Mucosa of descending colon (tissue), 3 donors: ENCODE measurements at regions not wholly inside any gene's neighbourhood (a gene's known extent, or its start where the extent isn't known, plus 50 kb on each side); places are given as distances from the start of the nearest gene placed in this dataset.

ENCODE experiments used
- ATAC-seq: fragments of 200-7000 bp; cut with Tn5 transposase; one replicate; pipeline ENCODE4 v1.9.1; 2020; ENCODE audit warnings: mild to moderate bottlenecking, moderate library complexity
- DNase-seq, 3 donors: peaks; one replicate each; pipeline ENCODE4 v3.0.0-alpha.2; 2020
- H3K36me3 ChIP-seq: fragments of 200-600 bp; one replicate; pipeline ENCODE4 v1.8.0; 2021; ENCODE audit warnings: low read depth, mild to moderate bottlenecking
- H3K4me1 ChIP-seq: fragments of 200-600 bp; one replicate; pipeline ENCODE4 v1.8.0; 2021; ENCODE audit warnings: low read depth, mild to moderate bottlenecking
- H3K4me3 ChIP-seq: fragments of 200-600 bp; one replicate; pipeline ENCODE4 v1.8.0; 2021; ENCODE audit warnings: mild to moderate bottlenecking
- H3K9me3 ChIP-seq: fragments of 200-600 bp; one replicate; pipeline ENCODE4 v1.8.0; 2021; ENCODE audit warnings: mild to moderate bottlenecking
- CTCF ChIP-seq: fragments of 200-600 bp; IDR thresholded peaks from one replicate; pipeline ENCODE4 v1.8.0; 2022; ENCODE audit warnings: antibody characterized with exemption, mild to moderate bottlenecking
- intact Hi-C, 2 donors: fragments of 100-400 bp; cut with DNase I in 1 of 2; cut with micrococcal nuclease in 1 of 2; formaldehyde crosslinking; loops; one replicate each; pipeline versions ENCODE4 v1.11.0 to v1.11.1; 2022; cut with DNase I, micrococcal nuclease
- donor health status: DM: no; HTN: no; CAD: no; lungs with moderate emphysema.
- donor health status: DM: no; HTN: no; CAD: no.
- donor health status: DM: no; HTN: yes; CAD: no.

DNA sequence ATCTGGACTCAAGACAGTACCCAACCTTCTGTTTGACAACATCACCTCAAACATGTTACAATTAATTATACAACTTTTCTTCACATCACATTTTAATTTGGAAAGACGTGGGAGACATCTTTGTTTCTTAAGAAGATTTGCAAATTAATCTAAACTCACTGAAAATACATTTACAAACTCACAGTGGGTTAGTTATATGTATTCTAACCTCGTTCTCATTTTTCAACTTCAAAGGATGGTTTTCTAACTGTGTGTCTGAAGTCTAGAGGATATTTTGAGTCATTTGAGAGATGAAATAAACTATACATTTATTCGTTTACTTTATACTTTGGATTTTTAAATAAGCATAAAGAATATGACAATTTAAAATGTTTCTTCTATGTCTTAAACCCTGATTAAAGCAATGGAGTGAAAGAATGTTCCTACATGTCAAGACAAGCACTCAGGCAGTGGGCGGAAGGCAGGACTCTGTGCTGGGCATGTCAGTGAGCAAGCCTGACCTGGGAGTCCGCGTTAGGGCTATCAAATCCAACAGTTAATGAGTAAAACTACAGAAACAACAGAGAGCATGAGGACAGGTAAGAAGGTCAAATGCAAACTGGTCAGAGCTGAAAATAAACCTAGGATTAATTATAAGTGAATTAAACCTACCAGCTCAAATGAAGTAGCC, 76.5 kb upstream of the CTTNBP2NL start:
- no peaks in the 10 kb centered on the region for H3K9me3 ChIP-seq
- TF ChIP-seq CTCF = no peak
- no peaks in the 10 kb centered on the region for H3K4me1 ChIP-seq
- DNase-seq = no peak
- no peak overlapping the region for H3K4me3 ChIP-seq
- no peak for ATAC-seq
- no peaks in the 10 kb centered on the region for H3K36me3 ChIP-seq
- intact Hi-C loops = no loop called here

DNA sequence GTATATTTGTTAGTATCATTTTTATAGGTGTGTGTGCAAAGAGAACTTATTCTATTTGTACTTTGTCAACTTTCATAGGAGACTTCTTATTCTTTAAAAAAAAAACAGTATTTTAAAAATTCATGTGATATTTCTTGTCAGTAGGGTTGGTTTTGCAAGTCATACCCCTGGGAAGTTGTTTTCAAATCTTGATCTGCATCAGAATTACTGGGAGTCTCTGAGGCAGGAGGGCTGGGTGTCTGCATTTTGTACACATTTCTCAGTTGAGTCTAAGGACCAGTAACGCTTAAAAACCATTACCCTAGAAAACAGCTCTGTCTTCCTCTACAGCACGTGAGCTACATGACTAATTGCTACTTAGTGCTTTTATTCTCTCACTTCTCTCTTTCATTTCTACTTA, 76.0 kb upstream of the CTTNBP2NL start:
- TF ChIP-seq CTCF = no peak
- Histone ChIP-seq H3K9me3 (no peaks in the 10 kb centered on the region), H3K4me1 (no peaks in the 10 kb centered on the region), H3K36me3 (no peaks in the 10 kb centered on the region), H3K4me3 (no peak overlapping the region)
- intact Hi-C loops = no loop called here
- ATAC-seq = no peak
- DNase-seq = no peak

DNA sequence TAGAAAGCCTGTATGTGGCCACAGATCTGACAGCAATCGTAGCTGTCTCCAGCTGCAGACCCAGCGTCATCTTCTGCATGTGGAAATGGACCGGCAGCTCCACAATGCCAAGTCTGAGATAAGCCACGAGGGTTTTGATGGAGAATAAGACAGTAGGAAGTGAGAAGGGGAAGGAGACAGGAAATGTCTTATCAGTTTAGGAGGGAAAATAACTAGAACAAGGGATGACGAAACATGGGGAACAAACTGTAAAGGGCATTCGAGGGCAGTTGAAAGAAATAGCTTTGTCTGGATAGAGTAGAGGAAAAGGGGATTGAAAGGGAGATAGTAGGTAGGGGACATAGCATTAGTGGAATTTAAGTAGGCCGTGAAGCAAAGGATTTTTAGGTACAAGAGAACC, 74.0 kb upstream of the CTTNBP2NL start:
- no peaks in the 10 kb centered on the region for H3K36me3 ChIP-seq
- DNase-seq = no peak
- H3K4me3 ChIP-seq = no peak overlapping the region
- no peak for TF ChIP-seq CTCF
- ATAC-seq = no peak
- intact Hi-C loops = no loop called here
- no peaks in the 10 kb centered on the region for H3K9me3 ChIP-seq
- no peaks in the 10 kb centered on the region for H3K4me1 ChIP-seq

- Histone ChIP-seq H3K4me1 (no peaks in the 10 kb centered on the region), H3K4me3 (no peak overlapping the region), H3K9me3 (no peaks in the 10 kb centered on the region), H3K36me3 (no peaks in the 10 kb centered on the region)
- intact Hi-C loops = no loop called here
- no peak for TF ChIP-seq CTCF
- ATAC-seq (no peak), DNase-seq (no peak)
Measured at GRCh38 chr1:112322983-112323678, 72.9 kb upstream of the CTTNBP2NL start.

DNA sequence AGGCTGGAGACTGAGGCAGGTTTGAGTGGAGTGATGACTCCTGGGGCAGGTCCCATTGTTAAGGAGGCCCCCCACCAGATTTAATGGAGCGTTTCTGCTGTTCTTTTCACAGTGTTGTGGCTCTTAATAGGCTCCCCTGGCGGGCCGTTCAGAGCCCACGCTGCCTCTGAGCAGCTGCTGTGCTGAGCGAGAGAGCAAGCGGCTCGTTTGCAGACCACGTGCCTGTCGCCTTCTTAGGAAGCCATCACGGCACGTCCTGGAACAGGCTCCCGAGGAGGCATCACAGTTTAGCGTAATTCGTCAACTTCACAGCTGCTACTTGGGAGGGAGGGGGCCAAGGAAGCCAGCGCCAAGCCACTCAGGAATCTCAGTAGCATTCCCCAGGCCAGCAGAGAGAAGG, 70.5 kb upstream of the CTTNBP2NL start:
- intact Hi-C loops = no loop called here
- no peak for TF ChIP-seq CTCF
- H3K4me1 ChIP-seq = no peaks in the 10 kb centered on the region
- DNase-seq (peak in 1 of 3 donors; percentile 5), ATAC-seq (no peak)
- no peaks in the 10 kb centered on the region for H3K9me3 ChIP-seq
- no peak overlapping the region for H3K4me3 ChIP-seq
- no peaks in the 10 kb centered on the region for H3K36me3 ChIP-seq
